NCI-H128 (cell line): ENCODE measurements at regions not wholly inside any gene's neighbourhood (a gene's known extent, or its start where the extent isn't known, plus 50 kb on each side); places are given as distances from the start of the nearest gene placed in this dataset.
"Not testable (repeated sequence)": the region's sequence is repeated elsewhere in the genome, so short reads cannot be mapped to it uniquely, and the experiment has no call there.

ENCODE experiments used
- DNase-seq: peaks from one replicate; lab custom pipeline; 2025; ENCODE audit not compliant: unreplicated experiment; lab: John Stamatoyannopoulos, UW

- no peak for DNase-seq
Observed at GRCh38 chr6:17012421-17013225, 89.2 kb upstream of the STMND1 start.

DNA sequence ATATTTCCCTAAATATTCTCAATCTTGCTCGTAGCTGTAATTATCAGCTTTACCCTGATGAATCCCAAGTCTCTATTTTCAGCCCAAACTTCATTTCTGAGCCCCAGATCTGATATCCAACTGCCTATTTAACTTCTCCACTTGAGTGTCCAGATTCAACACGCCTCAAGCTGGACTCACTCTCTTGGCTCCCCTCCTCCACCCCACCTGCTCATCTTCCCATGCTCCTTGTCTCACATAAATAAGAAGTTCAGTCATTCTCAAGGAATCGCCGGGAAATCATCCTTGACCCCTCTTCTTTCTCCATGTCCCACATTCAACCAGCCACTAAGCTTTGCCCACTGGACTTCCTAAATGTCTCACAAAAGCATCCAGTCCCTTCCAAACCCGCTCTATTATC is 89.9 kb upstream of the STMND1 start:
- DNase-seq: no peak

DNA sequence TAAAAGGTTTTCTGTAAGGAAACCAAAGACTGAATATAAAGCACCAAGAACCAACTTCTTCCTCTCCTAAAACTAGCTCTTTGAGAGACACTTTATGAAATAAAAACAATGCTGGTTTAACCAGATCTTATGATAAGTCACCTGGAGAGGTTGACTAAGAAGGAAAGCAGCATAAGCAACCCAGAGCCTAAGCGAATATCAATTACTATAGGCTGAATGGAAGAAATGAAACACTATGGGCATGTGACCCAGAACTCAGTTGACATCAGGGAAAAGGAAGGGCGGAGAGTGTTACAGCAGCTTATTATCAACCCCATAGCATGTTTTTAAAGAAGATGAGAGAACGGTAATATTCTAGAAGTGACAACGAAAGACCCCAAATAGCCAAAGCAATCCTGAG is 94.1 kb upstream of the STMND1 start:
- DNase-seq: no peak

- DNase-seq: no peak
Observed at GRCh38 chr6:17006543-17006942, 95.3 kb upstream of the STMND1 start.

DNA sequence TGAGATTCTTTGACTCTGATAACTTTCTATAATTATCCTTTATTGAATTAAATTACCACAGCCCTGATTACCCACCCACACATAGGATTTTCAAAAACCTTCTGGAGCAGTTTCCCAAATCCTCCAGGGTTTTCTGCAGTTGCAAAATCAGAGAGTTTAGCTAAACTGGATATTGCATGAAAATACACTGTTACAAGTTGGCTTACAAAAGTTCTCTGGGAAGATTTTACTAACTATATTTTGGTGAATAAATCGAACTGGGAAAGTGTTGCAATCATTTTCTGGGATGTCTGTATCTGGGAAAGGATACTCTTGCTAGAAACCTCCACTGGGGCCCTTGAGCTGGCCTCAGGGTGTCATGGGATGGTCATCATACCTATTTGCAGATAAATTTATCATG is 97.6 kb upstream of the STMND1 start:
- no peak for DNase-seq

GRCh38 chr6:17002123-17002522 is 99.7 kb upstream of the STMND1 start:
- DNase-seq: no peak

GRCh38 chr6:17001188-17001587 is 100.7 kb upstream of the STMND1 start:
- DNase-seq: no peak

GRCh38 chr6:16999491-17000436 is 102.1 kb upstream of the STMND1 start:
- DNase-seq: no peak

DNA sequence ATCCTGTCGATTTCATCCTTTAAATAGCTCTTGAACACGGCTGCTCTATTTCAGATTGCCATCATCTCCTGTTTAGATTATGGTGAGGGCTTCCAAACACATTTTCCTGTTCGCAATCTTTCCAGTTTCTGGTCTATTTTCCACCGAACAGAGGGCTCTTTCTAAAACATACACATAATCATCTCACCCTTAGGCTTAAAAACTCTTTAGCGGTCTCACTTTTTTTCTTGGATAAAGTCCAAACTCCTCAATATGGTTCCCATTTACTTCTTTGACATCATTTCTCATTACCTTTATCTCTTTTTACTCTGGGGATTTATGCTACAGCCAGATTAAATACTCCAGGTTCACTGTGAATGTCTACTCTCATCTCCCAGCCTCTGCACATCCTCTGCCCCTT is 103.4 kb upstream of the STMND1 start:
- no peak for DNase-seq

DNA sequence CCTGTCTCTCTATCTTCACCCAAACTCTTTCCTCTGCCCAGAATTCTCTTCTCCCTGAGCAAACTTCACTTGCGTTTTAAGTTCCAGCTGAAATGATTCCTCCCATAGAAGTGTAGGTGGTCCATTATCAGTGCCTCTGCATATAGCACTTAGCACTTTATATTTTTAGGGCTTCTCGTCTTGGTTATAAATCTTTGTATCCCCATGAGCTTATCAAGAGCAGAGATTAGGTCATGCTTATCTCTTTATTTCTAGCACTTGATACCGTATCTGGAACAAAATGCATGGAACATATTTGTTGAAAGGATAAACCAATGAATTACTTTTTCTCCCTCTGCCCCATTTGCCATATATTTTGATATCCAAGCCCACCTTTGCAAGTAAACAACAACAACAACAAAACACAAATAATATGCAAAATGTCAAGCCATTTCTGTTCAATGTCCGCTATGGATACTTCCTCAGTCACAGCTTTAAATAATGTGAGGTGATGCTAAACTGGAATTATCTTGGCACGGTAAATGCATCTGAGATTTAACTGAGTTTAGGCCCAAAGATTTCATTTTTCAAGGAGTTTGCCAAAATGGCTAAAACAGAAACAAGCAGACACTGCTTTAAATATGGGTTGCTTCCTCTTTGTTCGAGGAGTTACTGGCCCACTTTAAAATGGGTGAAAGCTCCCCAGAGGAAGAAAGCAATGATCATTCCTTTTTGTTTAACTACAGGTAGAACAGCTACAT is 106.2 kb upstream of the STMND1 start:
- DNase-seq: no peak

DNA sequence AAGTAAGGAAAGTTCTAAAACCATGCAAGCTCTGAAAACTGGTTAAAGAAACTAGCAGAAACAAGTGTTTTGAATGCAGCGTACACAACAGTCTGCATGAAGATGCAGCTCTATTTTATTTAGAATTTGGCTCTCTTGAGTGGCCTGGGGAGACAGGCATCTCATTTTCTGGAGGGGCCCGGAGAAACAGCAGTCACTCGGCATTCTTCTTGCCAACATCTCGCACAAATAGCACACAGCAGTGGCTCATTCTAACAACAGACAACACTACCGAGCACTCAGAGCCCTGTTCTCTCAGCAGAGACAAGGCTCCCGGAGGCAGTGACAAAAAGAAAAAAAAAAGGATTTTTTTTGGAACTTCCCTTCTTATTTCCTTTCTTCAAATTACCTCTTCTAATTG is 108.5 kb upstream of the STMND1 start:
- no peak for DNase-seq

DNA sequence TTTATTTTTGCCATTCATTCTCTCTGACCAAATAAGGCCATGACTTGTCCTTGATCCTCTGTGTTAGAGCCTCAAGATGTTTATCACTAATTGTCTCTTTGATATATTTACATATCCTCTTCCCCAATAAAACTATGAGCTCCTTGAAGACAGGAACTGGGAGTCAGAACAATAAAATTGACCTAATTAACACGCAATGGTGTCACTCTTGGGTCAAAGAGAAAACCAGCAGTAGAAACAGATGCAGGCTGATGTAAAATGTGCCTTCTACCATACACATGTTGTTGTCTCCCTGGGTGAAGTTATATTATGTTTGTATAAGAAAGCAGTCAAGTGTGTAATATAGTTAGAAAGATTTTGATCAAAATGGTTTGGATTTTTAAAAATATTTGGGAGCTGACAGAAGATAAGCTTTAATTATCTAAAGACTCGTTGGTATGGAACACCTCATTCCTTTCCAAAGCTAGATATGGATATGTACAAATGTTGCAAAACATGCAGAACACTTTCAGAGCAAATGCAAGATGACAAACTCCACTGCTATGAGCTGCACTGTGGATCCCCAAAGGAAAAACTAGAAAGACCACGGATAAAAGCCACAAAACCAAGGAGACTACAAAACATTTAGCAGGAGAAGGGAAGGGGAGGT is 109.7 kb upstream of the STMND1 start:
- no peak for DNase-seq

GRCh38 chr6:16989976-16990375 is 111.9 kb upstream of the STMND1 start:
- not testable (repeated sequence) for DNase-seq

DNA sequence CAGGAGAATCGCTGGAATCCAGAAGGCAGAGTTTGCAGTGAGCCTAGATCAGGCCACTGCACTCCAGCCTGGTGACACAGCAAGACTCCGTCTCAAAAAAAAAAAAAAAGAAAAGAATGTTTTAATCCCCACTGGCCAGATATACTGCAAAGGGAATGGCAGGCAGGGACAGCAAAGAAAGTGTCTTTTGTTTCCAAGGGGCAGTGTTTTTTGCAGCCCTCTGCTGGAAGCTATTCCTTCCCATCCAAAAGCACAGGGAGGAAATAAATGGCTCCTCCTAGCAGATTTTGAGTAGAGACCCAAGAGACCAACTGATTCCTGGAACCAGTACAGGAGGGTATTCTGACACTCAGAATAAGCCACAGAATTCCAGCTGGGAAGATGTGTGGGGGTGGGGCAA is 112.5 kb upstream of the STMND1 start:
- no peak for DNase-seq

- no peak for DNase-seq
Observed at GRCh38 chr6:16987996-16988395, 113.9 kb upstream of the STMND1 start.

- no peak for DNase-seq
Observed at GRCh38 chr6:16985513-16986284, 116.2 kb upstream of the STMND1 start.

- DNase-seq: no peak
Observed at GRCh38 chr6:16982807-16983206, 119.0 kb upstream of the STMND1 start.

- no peak for DNase-seq
Observed at GRCh38 chr6:16979677-16980370, 122.0 kb upstream of the STMND1 start.

DNA sequence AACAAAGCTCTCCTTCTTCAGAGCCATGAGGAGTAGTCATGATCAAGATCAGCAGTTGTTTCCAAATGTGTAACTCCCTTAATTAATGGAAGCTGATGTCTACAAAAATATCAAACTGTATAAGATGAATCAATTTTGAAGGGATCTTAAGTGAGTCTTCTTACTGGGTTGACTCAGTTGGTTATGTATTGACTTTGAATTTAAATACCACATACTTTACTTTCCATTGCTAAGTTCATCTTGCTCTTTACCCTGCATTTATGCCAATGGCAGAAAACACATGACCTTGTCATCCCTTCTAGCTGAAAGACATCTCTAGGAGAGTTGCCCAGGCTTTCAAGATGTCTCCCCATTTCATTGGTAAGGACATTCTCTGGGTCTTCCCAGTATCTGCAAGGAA is 123.2 kb upstream of the STMND1 start:
- no peak for DNase-seq
